A549 (cell line): ENCODE measurements at regions not wholly inside any gene's neighbourhood (a gene's known extent, or its start where the extent isn't known, plus 50 kb on each side); places are given as distances from the start of the nearest gene placed in this dataset.

ENCODE experiments used
- ATAC-seq, 2 experiments: fragments of 200-7000 bp in 1 of 2; fragments of >200 bp in 1 of 2; cut with Nextera tagmentation in 1 of 2; cut with Tn5 transposase in 1 of 2; 3 replicates each; pipeline versions ENCODE4 v1.8.0 to v1.9.1; 2018 to 2020; ENCODE audit warnings: mild to moderate bottlenecking in 1 of 2, moderate library complexity in 1 of 2
- CTCF ChIA-PET: fragments of 300-600 bp; sonication (Branson Sonifier 250); formaldehyde crosslinking; extraction: SDS; loops from one replicate; lab custom pipeline; 2021; ENCODE audit warnings: antibody characterized with exemption, inconsistent platforms; lab: Yijun Ruan, JAX
- POLR2A ChIA-PET: fragments of 350-600 bp; formaldehyde crosslinking; extraction: SDS; loops from one replicate; lab custom pipeline; 2021; ENCODE audit warnings: antibody characterized with exemption, inconsistent platforms; lab: Yijun Ruan, JAX
- DNase-seq, 2 experiments: peaks; one replicate each; pipeline versions ENCODE4 v3.0.0 to v3.0.0-alpha.2; 2011 to 2016; ENCODE audit warnings: low read depth in 1 of 2, low spot score in 1 of 2
- FAIRE-seq: peaks from 2 replicates; lab custom pipeline; 2011; peaks lifted over from hg19 to GRCh38; lab: Jason Lieb, UNC
- H3K27ac ChIP-seq, 2 experiments: fragments of >200 bp; sonication (Bioruptor Twin); formaldehyde crosslinking; 3 replicates each; pipeline ENCODE4 v1.5.1; 2016 to 2017
- H3K4me1 ChIP-seq: fragments of >200 bp; sonication (Bioruptor Twin); formaldehyde crosslinking; 3 replicates; pipeline ENCODE4 v1.6.1; 2016
- H3K4me2 ChIP-seq: fragments of >200 bp; sonication (Bioruptor Twin); formaldehyde crosslinking; 3 replicates; pipeline ENCODE4 v1.6.1; 2016
- H3K4me3 ChIP-seq: fragments of >200 bp; sonication (Bioruptor Twin); formaldehyde crosslinking; 3 replicates; pipeline ENCODE4 v1.5.1; 2016
- H3K9me3 ChIP-seq: fragments of >200 bp; sonication (Bioruptor Twin); formaldehyde crosslinking; 3 replicates; pipeline ENCODE4 v1.6.1; 2016
- ATOH8 ChIP-seq: fragments of 250-450 bp; sonication (Bioruptor Pico); IDR thresholded peaks from 2 replicates; pipeline ENCODE4 v1.5.0; 2020; ENCODE audit warnings: low read depth, mild to moderate bottlenecking, moderate library complexity
- CHD2 ChIP-seq: fragments of 150-350 bp; IDR thresholded peaks from 2 replicates; pipeline ENCODE4 v1.6.1; 2014; ENCODE audit warnings: low read length; ENCODE audit not compliant: partially characterized antibody
- EHF ChIP-seq: fragments of 250-450 bp; sonication (Bioruptor Pico); IDR thresholded peaks from 2 replicates; pipeline ENCODE4 v1.5.0; 2020; ENCODE audit warnings: mild to moderate bottlenecking
- ESRRA ChIP-seq: fragments of 150-350 bp; IDR thresholded peaks from 2 replicates; pipeline ENCODE4 v1.6.1; 2014; ENCODE audit warnings: mild to moderate bottlenecking, low read length, borderline replicate concordance
- HEYL ChIP-seq: fragments of 250-450 bp; sonication (Bioruptor Pico); IDR thresholded peaks from 2 replicates; pipeline ENCODE4 v1.8.0; 2021; ENCODE audit warnings: mild to moderate bottlenecking, moderate library complexity
- HOXB13 ChIP-seq: fragments of 250-450 bp; sonication (Bioruptor Pico); IDR thresholded peaks from 2 replicates; pipeline ENCODE4 v1.5.0; 2020; ENCODE audit warnings: low read depth, mild to moderate bottlenecking, moderate library complexity
- KDM1A ChIP-seq: fragments of 200-600 bp; sonication (generic); IDR thresholded peaks from 2 replicates; pipeline ENCODE4 v1.6.1; 2016; ENCODE audit warnings: low read depth, mild to moderate bottlenecking
- MAFK ChIP-seq: fragments of 450-650 bp; IDR thresholded peaks from 2 replicates; pipeline ENCODE4 v1.6.1; 2014; ENCODE audit not compliant: partially characterized antibody
- NR3C1 ChIP-seq: fragments of >200 bp; sonication (Bioruptor Twin); formaldehyde crosslinking; IDR thresholded peaks from 3 replicates; pipeline ENCODE4 v1.6.1; 2017
- RAD21 ChIP-seq, 2 experiments: fragments of >200 bp in 1 of 2; sonication (Bioruptor Twin) in 1 of 2; formaldehyde crosslinking in 1 of 2; IDR thresholded peaks in 1 of 2; conservative IDR thresholded peaks in 1 of 2; 2 replicates in 1 of 2; 3 replicates in 1 of 2; pipeline ENCODE4 v1.6.1; 2012 to 2018; ENCODE audit warnings: inconsistent platforms in 1 of 2
- RCOR1 ChIP-seq: fragments of 150-350 bp; IDR thresholded peaks from 2 replicates; pipeline ENCODE4 v1.6.1; 2014; ENCODE audit warnings: antibody characterized with exemption, low read length, low read depth
- REST ChIP-seq: fragments of 200-600 bp; sonication (generic); IDR thresholded peaks from 2 replicates; pipeline ENCODE4 v1.6.1; 2016; ENCODE audit warnings: antibody characterized with exemption, mild to moderate bottlenecking, moderate library complexity
- TFCP2L1 ChIP-seq: fragments of 250-450 bp; sonication (Bioruptor Pico); IDR thresholded peaks from 2 replicates; pipeline ENCODE4 v1.5.0; 2021; ENCODE audit warnings: mild to moderate bottlenecking
- TP53 ChIP-seq: fragments of 250-450 bp; sonication (Bioruptor Pico); IDR thresholded peaks from 2 replicates; pipeline ENCODE4 v1.5.0; 2021; ENCODE audit warnings: mild to moderate bottlenecking, moderate library complexity
- ZFP36 ChIP-seq: fragments of 450-650 bp; IDR thresholded peaks from 2 replicates; pipeline ENCODE4 v1.6.1; 2014; ENCODE audit warnings: borderline replicate concordance; ENCODE audit not compliant: partially characterized antibody
- ZSCAN20 ChIP-seq: fragments of 250-450 bp; sonication (Bioruptor Pico); IDR thresholded peaks from 2 replicates; pipeline ENCODE4 v1.8.0; 2022; ENCODE audit warnings: mild to moderate bottlenecking, moderate library complexity
- WGBS: methylation state at CpG from one replicate; pipeline ENCODE4 v1.1.6; 2017; ENCODE audit errors: missing lambda C conversion rate; 5-methylcytosine and 5-hydroxymethylcytosine counted together
- TF ChIP-seq, protein P1 (sequence below): fragments of 450-650 bp; IDR thresholded peaks from 2 replicates; pipeline ENCODE4 v1.6.1; 2014; ENCODE audit warnings: antibody characterized with exemption
- TF ChIP-seq, protein P2 (sequence below): IDR thresholded peaks from 2 replicates; pipeline ENCODE4 v1.6.1; 2012

- ChIA-PET POLR2A (no interaction called here), CTCF (no interaction called here)
- DNase-seq = no peak
- Histone ChIP-seq H3K27ac (no peak overlapping the region), H3K9me3 (no peaks in the 10 kb centered on the region), H3K4me2 (no peak overlapping the region), H3K4me3 (no peak overlapping the region), H3K4me1 (no peaks in the 10 kb centered on the region)
- no peak for ATAC-seq
- WGBS = 7% methylated on average over 2 of the region's 2 CpGs
- FAIRE-seq = no peak
- TF ChIP-seq TP53 (CRISPR knock-in tag) (no peak), EHF (no peak), RCOR1 (no peak), ZSCAN20 (CRISPR knock-in tag) (no peak), ESRRA (no peak), TFCP2L1 (no peak), REST (no peak), KDM1A (no peak), ZFP36 (no peak), MAFK (no peak), CHD2 (no peak), NR3C1 (no peak), HEYL (CRISPR knock-in tag) (no peak)
- TF ChIP-seq, protein P1, sequence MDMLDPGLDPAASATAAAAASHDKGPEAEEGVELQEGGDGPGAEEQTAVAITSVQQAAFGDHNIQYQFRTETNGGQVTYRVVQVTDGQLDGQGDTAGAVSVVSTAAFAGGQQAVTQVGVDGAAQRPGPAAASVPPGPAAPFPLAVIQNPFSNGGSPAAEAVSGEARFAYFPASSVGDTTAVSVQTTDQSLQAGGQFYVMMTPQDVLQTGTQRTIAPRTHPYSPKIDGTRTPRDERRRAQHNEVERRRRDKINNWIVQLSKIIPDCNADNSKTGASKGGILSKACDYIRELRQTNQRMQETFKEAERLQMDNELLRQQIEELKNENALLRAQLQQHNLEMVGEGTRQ = no peak
Observed at GRCh38 chr9:103761466-103761865, 332.6 kb upstream of the SMC2 start.

DNA sequence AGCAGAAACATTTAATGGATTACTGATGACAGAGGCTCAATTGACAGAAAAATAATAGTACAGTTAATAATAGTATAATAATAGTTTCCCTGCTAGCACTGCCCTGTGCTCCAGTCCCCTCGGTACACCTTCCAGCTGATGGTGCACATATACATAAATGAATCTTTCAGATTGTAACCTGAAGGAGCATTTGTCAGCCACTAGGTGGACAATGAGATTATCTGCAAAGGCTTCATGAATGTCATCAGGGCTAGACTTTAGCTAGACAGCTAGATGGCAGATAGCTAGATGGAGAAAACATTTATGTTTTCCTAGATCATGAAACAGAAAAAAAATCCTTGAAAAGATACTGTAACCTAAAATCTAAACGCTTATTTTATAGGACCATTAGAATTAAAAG, 304.4 kb upstream of the SMC2 start:
- Histone ChIP-seq H3K4me1 (no peaks in the 10 kb centered on the region), H3K27ac (no peak overlapping the region), H3K4me2 (no peak overlapping the region), H3K9me3 (0 out of 3 replicates have a peak, but pooled peaks cover 7% of the 10 kb centered on the region), H3K4me3 (no peak overlapping the region)
- POLR2A ChIA-PET = no interaction called here
- CTCF ChIA-PET = no interaction called here
- 16% methylated on average over 2 of the region's 2 CpGs for WGBS
- ATAC-seq = peak in 1 of 2 experiments; percentile 56; a peak in 1 of 6 replicates
- TF ChIP-seq RAD21 (conservative IDR thresholded peaks at IDR 0.05 in 1 of 2, IDR thresholded peaks at IDR 0.05 in 1 of 2) (peak in 1 of 2 experiments; percentile 32; a peak in 1 of 5 replicates), ATOH8 (no peak), HOXB13 (CRISPR knock-in tag) (no peak)
- TF ChIP-seq, protein P2, sequence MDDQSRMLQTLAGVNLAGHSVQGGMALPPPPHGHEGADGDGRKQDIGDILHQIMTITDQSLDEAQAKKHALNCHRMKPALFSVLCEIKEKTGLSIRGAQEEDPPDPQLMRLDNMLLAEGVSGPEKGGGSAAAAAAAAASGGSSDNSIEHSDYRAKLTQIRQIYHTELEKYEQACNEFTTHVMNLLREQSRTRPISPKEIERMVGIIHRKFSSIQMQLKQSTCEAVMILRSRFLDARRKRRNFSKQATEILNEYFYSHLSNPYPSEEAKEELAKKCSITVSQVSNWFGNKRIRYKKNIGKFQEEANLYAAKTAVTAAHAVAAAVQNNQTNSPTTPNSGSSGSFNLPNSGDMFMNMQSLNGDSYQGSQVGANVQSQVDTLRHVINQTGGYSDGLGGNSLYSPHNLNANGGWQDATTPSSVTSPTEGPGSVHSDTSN = no peak
- peak in 1 of 2 experiments; percentile 18 for DNase-seq
- FAIRE-seq = no peak
